CD4-positive, alpha-beta T cell treated with Interleukin-6 for 4 hours (primary cell): ENCODE measurements at regions not wholly inside any gene's neighbourhood (a gene's known extent, or its start where the extent isn't known, plus 50 kb on each side); places are given as distances from the start of the nearest gene placed in this dataset.
"Not testable (repeated sequence)": the region's sequence is repeated elsewhere in the genome, so short reads cannot be mapped to it uniquely, and the experiment has no call there.

Experiments
- DNase-seq: peaks from one replicate; pipeline ENCODE4 v3.0.0-alpha.2; 2020; ENCODE audit warnings: mixed read lengths

DNA sequence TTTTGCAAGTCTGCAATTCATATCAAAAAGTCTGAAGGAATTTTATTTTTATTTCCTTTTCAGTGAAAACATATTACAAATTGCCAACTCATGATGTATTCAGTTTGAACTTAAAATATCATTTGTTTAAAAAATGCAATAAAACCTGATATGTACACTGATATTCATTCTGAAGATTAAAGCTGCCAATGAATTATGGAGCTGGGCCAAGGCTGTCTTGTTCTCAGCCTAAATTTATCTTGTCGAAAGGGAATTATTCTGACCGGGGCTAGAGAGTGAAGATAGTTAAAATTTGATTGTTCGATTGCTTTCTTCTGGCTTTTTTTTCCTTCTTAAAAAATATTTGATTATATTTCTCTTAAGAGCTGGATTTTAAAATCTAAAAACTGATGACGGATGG, 54.0 kb upstream of the RBFOX1 start:
- DNase-seq = no peak

- DNase-seq = no peak
These were observed 60.0 kb upstream of the RBFOX1 start for GRCh38 chr16:7272567-7273158.

DNA sequence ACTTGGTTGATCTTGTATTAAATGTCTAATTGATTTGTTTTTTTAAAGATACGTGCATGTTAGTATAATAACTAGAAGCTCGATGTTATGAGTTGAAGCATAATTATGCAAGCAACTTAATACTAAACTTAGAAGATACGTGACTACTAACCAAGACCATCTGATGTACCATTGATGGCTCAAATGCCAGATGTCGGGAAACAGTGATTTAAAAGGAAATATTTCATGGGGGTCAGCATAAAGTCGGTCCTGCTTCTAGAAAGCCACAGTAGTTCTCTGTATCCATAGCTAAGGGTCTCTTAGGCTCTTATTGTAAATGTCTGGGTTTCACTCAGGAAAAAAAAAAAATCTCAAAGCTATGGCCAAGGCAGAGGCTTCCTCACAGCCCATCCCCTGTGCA, 61.2 kb upstream of the RBFOX1 start:
- no peak for DNase-seq

DNA sequence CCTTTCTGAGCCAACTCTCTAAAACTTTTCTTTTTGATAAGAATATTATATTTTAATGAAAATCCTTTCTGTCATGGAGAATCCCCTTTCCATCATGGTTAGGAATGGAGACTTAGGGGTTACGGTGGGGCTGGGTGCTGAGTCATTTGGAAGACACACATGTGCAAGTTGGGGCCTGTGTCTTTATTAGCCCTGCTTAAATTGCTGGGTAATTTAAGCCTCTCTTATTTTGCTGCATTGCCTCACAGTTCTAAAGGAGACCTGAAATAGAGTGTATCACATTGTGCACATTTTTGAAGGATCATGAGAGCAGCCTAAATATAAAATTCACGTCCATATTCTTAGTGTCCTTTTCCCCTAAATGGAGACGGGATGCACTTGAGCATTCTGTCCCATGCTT, 61.8 kb upstream of the RBFOX1 start:
- no peak for DNase-seq

DNA sequence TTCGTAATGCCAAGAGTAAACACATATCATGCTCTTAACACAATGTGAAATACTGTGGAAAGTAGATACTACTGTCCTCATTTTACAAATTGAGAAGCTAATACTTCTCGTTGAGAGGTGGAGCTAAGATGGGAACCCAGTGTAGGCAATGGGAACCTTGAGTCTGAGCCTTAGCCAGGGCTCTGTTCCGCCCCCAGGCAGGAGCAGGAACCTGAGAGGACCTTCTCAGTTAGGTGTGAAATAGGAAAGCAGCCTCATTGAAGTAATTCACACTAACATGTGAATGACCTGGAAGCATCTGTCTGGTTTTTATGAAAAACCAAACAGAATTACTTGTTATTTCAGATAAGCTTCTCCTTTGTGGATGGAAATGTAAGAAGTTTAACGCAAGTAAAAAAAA, 62.6 kb upstream of the RBFOX1 start:
- no peak for DNase-seq

DNA sequence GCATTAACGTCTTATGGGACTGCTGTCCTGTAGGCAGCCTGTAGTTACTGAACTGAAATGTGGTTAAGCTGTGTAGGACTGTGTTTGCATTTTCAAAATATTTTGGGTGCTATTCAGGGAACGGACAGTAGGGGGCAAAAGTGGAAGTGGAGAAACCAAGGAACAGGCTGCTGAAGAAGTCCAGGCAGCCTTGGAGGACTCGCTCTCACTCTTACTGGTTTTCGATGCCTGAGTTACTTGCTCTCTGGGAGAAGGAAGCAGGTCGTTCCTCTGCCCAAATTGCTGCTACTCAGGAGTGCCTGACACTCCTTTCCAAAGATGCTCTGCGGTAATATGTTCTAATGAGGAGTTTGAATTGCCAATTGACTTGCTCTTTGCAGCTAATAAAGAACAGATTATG, 64.5 kb upstream of the RBFOX1 start:
- no peak for DNase-seq

DNA sequence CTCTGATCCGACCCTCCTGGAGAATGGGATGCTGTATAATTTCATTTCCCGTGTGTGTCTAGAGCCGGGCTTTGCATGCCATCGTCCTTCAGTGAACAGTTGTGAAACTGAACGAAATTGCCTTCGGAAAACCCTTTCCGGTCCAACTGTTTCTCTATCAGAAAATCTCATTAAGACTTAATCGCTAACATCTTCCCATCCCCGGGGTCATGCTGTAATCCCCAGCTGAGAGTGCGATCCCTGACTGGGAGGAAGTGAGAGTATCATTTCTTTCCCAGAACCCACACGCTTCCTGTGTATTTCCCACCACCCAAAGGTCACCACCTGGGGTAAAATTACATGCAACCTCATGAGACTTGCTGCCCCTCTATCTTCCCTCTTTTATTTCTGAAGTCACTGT, 75.6 kb upstream of the RBFOX1 start:
- no peak for DNase-seq

- no peak for DNase-seq
These were observed 86.1 kb upstream of the RBFOX1 start for GRCh38 chr16:7246578-7246977.

- DNase-seq = no peak
These were observed 93.1 kb upstream of the RBFOX1 start for GRCh38 chr16:7239547-7239946.

DNA sequence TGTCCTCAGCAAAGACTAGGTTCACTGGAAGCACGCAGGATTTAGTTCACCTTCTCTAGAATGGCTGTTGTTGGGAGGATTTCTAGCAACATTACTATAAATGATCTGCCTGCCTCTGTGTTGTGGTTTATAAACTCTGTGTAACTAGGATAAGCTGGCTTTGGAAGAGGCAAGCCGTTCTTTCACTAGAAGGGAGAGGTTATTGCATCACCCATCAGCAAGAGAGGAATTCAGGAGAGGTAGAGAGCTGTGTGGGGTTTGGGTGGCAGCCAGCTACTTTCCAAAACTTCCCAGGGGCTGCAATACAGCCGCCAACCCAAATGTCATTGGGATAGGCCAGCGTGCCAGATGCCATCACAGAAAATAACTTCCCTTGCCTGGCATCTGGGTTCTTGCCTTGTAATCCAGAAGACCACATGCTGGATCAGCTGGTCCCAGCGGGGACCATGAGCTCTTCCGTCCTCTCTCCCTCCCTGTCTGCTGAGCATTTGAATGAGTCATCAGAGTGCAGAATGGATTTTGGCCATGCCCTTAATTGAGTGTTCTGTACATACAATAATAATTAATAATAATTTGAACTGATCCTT, 95.7 kb upstream of the RBFOX1 start:
- no peak for DNase-seq

DNA sequence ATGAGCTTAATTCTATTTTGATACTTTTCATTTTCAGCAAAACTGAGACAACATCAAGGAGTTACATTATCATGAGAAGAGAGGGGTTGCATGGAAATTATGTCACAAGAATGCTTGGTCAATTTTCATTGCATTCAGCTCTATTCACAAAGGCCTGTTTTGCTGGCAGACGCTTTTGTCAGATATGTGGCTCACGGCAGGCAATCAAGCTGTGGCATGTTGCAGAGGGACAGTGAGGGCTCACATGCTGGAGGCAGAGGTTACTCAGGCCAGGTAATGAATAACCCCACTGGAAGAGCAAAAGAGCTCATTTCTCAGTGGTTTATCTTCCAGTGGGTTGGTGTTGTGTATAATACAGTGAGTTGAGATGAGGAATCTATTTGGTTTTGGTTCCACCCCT, 98.7 kb upstream of the RBFOX1 start:
- no peak for DNase-seq

- DNase-seq = no peak
These were observed 100.9 kb upstream of the RBFOX1 start for GRCh38 chr16:7231762-7232161.

DNA sequence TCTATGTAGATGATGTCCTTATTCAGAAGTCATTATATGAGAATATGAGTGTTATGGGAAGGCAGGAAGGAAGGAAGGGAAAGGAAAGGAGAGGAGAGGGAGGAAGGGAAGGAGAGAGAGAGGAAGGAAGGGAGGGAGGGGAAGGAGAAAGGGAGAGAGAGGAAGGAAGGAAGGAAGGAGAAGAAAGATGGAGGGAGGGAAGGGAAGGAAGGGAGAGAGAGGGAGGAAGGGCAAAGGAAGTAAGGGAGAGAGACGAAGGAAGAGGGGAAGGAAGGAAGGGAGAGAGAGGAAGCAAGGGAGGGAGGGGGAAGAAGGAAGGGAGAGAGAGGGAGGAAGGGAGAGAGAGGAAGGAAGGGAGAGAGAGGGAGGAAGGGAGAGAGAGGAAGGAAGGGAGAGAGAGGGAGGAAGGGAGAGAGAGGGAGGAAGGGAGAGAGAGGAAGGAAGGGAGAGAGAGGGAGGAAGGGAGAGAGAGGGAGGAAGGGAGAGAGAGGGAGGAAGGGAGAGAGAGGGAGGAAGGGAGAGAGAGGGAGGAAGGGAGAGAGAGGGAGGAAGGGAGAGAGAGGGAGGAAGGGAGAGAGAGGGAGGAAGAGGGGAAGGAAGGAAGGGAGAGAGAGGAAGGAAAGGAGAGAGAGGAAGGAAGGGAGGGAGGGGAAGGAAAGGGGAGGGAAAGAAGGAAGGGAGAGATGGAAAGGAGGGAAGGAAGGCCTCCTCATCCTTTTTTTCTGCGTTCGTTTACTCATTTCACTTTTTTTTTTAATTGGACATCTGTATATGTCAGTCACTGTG, 103.0 kb upstream of the RBFOX1 start:
- not testable (repeated sequence) for DNase-seq

- DNase-seq = no peak
These were observed 105.4 kb upstream of the RBFOX1 start for GRCh38 chr16:7227229-7227721.

DNA sequence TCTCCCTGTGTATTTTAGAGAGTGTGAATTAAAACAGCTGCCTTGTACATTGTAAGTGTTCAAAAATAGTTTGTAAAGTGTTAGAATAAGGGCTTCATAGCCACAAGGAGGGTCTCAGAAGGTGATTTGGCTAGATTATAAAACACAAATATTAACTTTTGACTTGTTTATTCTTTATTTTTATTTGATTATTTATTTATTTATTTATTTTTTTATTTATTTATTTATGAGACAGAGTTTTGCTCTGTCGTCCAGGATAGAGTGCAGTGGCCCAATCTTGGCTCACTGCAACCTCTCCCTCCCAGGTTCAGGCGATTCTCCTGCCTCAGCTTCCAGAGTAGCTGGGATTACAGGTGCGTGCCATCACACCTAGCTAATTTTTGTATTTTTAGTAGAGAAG, 111.5 kb upstream of the RBFOX1 start:
- no peak for DNase-seq

DNA sequence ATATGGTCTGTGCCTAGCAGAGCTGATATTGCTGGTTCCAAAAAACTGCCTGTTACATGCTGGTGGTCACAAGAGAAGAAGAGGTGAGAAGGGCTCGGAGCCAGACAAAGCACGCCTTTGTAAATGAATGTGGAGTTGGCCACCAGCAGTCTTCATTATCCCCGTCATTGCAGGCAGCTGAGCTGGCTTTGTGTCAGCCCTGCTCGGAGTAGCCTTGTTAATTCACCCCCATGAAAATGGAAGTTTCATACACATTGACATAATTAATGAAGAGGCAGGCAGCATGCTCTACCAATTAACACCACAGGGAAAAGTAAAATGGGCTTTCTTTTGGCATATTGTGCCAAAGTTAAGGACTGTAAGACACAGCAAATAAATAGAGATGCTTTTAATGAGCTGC, 113.7 kb upstream of the RBFOX1 start:
- DNase-seq = no peak

- no peak for DNase-seq
These were observed 114.8 kb upstream of the RBFOX1 start for GRCh38 chr16:7217797-7218196.

DNA sequence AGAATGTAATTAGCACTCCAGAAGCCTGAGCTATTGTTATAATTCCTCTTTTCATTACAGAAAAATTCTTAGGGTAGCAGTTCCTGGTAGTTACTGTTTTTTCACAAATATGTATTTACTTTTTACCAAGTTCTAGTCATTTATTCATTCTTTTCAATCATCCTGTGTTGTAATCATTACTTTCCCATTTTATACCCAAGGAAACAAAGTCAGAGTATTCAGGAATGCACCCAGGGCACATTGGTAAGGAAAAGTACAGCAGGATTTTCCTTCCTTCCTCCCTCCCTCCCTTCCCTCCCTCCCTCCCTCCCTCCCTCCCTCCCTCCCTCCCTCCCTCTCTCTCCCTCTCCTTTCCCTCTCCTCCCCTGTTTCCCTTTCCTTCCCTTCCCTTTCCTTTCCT, 115.9 kb upstream of the RBFOX1 start:
- DNase-seq = no peak

DNA sequence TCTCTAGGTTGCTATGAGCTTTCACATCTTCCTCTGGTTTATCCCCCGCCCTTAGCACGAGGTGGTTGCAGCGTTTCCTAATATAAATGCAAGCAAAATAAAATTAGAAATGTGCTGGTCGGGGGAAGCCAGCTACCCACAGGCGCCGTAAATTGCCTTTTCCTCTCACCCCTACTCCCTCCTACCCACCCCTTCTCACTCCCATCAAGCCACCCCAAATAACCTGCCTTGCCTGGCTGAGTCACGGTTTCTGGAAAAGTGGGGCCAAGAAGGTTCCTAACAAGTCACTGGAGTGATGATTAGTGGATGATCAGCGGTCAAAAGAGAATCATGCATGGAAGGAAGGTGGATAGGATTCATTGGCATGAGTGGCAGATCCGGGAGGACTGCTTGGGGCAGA, 120.9 kb upstream of the RBFOX1 start:
- DNase-seq = no peak

DNA sequence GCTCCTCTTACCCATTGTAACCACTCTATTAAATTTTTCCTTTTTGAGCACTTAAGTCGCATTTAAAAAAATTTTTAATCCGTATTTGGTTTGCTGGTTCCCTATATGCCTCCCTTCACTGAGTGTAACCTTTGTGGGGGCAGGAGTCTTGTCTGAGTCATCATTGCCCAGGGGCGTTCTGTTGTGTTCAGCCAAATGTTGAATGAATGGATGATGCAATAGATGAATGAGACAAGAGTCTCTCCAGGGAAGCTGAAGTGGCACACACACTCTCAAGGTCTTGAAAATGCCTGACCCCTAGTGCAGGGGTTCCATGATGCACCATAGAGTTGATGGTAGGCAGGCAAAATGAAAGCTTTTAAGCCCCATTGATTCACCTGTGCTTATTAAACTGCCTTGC, 123.0 kb upstream of the RBFOX1 start:
- no peak for DNase-seq

DNA sequence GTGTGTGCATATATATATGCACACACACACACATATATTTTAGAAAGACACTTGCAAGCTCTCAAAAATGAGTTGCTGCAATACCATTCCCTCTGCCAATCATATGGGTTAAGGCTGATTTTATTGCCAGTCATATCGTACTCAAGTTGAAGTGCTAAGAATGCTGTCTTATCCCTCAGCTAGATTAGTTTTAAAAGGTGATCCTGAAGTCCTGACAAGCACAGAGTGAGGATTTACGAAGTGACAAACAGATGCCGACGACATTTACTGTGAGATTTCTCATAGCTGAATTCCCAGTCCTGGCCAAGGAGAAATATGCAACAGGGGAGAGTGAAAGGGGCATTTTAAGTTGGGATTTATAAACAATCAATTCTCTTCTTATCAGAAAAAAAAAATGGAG, 126.2 kb upstream of the RBFOX1 start:
- no peak for DNase-seq

DNA sequence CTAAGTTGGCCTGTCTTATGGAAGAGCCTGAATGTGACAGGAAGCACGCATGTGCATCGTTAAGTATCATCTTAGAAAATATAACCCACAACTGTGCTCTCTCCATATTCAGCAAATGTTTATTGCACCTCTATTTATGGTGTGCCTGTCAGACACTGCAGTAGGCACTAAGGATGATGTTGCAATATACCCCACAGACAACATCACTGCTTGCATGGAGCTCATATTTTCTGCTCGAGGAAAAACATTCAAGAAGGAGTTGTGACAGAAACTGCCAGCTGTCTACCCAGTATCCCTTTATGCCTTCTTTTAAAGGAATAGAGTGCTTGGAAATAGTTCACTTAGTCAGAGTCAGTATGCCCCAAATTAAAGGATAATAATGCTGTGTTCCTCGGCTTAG, 132.3 kb upstream of the RBFOX1 start:
- no peak for DNase-seq

DNA sequence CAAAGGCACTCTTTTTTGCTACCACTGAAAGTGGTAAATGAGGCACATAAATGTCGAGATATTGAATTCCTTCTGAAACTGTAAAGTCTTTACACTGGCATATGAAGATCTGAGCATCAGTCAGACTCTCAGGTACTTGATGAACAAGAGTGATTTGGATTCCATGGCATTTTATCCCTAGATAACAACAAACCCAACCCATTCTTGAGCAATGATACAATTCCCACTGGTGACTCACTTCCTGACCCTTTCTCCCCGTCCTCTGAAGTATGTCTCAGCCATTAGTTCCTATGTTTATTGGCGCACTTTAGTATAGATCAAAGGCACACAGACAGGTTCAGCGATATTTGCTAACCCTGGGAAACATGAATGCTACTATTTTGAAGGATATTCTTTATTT, 147.0 kb upstream of the RBFOX1 start:
- no peak for DNase-seq

GRCh38 chr16:7185165-7185564, 147.5 kb upstream of the RBFOX1 start:
- DNase-seq = no peak
